GM12874 (cell line): ENCODE measurements at regions not wholly inside any gene's neighbourhood (a gene's known extent, or its start where the extent isn't known, plus 50 kb on each side); places are given as distances from the start of the nearest gene placed in this dataset.

ENCODE experiments used
- TF ChIP-seq, protein P1 (sequence below): IDR thresholded peaks from 2 replicates; pipeline ENCODE4 v1.5.1; 2011; ENCODE audit warnings: low read depth, mild to moderate bottlenecking, control low read depth, low read length, moderate library complexity; ENCODE audit not compliant: insufficient read depth

DNA sequence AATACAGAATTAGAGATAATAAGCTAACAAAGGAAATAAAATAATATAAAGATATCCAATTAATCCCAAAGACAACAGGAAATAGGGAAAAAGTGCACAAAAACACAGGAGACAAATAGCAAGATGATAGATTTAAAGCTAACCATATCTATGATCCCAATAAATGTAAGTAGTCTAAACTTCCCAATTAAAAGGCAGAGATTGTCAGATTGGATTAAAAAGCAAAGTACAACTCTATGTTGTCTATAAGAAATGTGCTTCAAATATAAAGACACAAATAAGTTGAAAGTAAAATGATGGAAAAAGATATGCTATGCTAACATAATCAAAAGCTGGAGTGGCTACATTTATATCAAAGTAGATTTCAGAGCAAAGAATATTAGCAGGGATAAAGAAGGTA is 133.1 kb upstream of the ATP2B2 start:
- TF ChIP-seq, protein P1, sequence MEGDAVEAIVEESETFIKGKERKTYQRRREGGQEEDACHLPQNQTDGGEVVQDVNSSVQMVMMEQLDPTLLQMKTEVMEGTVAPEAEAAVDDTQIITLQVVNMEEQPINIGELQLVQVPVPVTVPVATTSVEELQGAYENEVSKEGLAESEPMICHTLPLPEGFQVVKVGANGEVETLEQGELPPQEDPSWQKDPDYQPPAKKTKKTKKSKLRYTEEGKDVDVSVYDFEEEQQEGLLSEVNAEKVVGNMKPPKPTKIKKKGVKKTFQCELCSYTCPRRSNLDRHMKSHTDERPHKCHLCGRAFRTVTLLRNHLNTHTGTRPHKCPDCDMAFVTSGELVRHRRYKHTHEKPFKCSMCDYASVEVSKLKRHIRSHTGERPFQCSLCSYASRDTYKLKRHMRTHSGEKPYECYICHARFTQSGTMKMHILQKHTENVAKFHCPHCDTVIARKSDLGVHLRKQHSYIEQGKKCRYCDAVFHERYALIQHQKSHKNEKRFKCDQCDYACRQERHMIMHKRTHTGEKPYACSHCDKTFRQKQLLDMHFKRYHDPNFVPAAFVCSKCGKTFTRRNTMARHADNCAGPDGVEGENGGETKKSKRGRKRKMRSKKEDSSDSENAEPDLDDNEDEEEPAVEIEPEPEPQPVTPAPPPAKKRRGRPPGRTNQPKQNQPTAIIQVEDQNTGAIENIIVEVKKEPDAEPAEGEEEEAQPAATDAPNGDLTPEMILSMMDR, result no peak

DNA sequence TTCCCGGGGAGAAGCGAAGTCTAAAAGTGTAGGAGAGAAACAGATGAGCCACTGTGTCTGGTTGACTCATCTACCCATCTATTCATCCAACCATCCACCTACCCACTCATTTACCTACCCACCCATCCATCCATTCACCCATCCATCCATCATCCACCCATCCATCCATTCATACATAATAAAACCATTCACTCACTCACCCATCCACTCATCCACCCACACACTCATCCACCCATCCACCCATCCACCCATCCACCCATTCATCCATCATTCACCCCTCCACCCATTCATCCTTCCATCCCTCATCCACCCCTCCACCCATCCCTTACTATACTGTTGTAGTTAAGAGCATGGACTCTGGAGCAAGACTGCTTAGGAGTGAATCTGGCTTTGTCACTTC is 136.4 kb upstream of the ATP2B2 start:
- TF ChIP-seq, protein P1, result no peak

DNA sequence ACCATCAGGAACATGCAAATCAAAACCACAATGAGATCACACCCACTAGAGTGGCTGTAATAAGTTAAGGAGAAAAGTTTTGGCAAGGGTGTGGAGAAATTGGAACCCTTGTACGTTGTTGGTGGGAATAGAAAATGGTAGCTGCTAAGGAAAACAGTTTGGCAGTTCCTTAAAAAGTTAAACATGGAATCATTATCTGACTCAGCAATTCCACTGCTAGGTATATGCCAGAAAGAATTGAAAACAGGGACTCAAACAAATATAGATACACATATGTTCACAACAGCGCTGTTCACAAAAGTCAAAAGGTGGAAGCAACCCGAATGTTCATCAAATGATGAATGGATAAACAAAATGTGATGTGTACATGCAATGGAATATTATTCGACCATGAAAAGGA is 138.8 kb upstream of the ATP2B2 start:
- TF ChIP-seq, protein P1, result no peak

DNA sequence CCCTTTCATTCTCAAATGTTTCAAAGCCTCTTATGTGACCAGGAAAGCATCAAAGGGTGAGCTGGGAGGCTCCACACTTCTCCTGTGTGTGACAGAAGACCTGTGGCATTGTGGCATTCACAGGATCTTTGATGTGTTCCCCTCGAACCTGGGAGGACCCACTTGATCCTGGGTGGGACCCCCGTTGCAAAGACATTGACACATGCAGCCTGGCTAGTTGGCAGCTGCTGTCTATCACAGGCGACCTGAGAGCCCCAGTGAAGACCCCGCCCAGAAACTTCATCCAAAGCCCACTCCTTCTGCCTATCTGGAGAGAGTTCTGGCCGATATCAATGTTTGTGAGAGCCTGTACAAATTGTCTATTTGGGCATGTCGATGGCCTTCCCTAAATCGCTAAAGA is 140.4 kb upstream of the ATP2B2 start:
- TF ChIP-seq, protein P1, result no peak

DNA sequence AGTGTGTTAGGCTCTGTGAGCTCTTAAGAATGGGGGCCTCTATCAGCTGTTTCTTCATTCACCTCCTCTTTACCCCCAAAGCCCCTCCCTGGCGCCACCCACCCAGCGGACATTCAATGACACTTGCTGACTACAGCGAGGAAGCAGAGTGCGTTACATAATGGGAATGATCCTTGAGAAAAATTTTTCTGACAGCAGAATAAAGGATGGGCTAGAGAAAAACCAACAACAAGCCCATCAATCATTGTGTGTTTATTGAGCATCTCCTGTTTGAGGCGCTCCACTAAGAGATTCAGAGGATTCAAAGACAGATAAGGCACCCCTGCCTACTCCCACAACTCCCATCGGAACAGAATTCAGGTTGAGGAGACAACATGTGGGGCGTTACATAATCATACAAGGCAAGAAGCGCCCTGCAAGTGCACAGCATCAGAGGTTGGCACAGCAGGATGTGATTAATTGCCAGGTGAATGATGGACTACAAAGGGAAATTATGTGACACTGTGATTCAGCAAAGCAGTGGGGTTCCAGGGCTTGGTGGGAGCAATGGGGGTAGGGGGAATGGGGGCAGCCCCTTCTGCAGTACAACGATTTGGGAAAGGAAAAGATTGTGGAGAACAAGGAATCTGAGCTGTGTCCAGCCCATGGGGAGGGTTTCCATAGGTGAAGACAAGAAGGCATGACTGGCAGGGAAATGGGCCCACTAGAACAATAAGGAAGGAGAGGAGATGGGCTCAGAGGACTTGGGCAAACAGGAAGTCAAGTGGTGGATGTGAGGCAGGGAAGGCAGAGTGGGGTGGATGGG is 141.3 kb upstream of the ATP2B2 start:
- TF ChIP-seq, protein P1, result no peak

DNA sequence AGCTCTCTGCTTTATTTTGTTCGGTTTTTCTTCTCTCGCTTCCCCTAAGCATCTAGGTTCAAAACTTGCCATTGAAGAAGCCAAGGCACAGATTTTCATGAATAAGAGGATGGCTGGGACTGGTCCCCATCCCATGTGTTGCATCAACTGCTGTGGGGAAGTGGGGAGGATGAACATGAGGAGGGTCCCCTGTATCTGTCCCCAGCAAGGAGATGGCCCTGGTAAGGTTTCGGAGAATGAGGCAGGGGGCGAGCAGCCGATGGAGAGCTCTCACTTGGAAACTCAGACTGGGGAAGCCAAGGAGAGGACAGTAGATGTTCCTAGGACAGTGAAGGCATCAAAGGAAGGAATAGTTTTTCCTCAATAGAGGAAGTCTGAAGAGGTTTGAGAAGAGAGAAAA is 142.0 kb upstream of the ATP2B2 start:
- TF ChIP-seq, protein P1, result no peak

DNA sequence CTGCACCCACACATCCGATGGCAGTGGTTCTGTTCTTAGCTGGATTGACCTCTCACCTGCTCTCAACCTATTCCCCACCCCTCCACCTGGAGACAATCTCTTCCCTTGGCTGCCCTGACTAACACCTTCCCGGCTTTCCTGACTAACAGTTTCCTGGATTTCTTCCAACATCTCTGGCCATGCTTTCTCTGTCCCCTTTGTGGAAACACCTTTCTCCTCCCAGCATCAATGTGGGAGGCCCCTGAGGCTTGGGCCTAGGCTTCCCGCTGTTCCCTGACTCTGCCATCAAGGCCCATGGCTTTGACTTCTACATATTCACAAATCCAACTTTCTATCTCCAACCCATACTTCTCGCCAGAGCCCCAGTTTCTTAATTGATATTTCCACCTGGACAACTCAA is 142.8 kb upstream of the ATP2B2 start:
- TF ChIP-seq, protein P1, result no peak

DNA sequence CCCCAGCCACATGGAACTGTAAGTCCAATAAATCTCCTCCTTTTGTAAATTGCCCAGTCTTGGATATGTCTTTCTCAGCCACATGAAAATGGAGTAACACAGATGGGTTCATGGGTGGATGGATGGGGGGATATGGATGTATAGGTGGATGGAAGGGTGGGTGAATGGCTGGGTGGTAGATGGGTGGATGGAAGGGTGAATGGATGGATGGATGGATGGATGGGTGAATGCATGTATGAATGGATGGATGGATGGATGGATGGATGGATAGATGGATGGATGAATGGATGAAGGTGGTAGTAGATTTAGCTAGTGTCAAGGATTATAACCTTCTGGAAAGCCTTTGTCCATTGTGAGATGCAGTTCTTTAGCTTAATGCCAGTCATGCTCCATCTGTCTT is 146.1 kb upstream of the ATP2B2 start:
- TF ChIP-seq, protein P1, result no peak
